WTC11 (cell line): ENCODE measurements at regions not wholly inside any gene's neighbourhood (a gene's known extent, or its start where the extent isn't known, plus 50 kb on each side); places are given as distances from the start of the nearest gene placed in this dataset.

ENCODE experiments used
- CREB1 ChIP-seq: sonication (generic); formaldehyde crosslinking; IDR thresholded peaks from 2 replicates; pipeline ENCODE4 v1.8.0; 2023; ENCODE audit warnings: mild to moderate bottlenecking, missing genetic modification reagents
- FOXK1 ChIP-seq: sonication (generic); formaldehyde crosslinking; IDR thresholded peaks from 2 replicates; pipeline ENCODE4 v1.8.0; 2022; ENCODE audit warnings: mild to moderate bottlenecking, moderate library complexity, missing genetic modification reagents
- FOXP1 ChIP-seq: sonication (generic); formaldehyde crosslinking; IDR thresholded peaks from 2 replicates; pipeline ENCODE4 v1.8.0; 2022; ENCODE audit warnings: missing genetic modification reagents, mild to moderate bottlenecking, moderate library complexity, borderline replicate concordance
- GRHL2 ChIP-seq: fragments of 250-450 bp; sonication (Bioruptor Pico); IDR thresholded peaks from 2 replicates; pipeline ENCODE4 v1.8.0; 2022; ENCODE audit warnings: mild to moderate bottlenecking, moderate library complexity; ENCODE audit not compliant: insufficient replicate concordance, severe bottlenecking
- KAT7 ChIP-seq: sonication (generic); formaldehyde crosslinking; IDR thresholded peaks from 2 replicates; pipeline ENCODE4 v1.8.1; 2023; ENCODE audit warnings: missing genetic modification reagents, mild to moderate bottlenecking, borderline replicate concordance
- NR3C1 ChIP-seq: sonication (generic); formaldehyde crosslinking; conservative IDR thresholded peaks from 2 replicates; pipeline ENCODE4 v1.8.1; 2023; ENCODE audit warnings: low read depth, mild to moderate bottlenecking, missing genetic modification reagents
- OVOL2 ChIP-seq: fragments of 250-450 bp; sonication (Bioruptor Pico); IDR thresholded peaks from 2 replicates; pipeline ENCODE4 v1.9.0; 2021; ENCODE audit warnings: mild to moderate bottlenecking, borderline replicate concordance
- RORB ChIP-seq: fragments of 250-450 bp; sonication (Bioruptor Pico); IDR thresholded peaks from 2 replicates; pipeline ENCODE4 v1.9.0; 2021; ENCODE audit warnings: mild to moderate bottlenecking
- SP1 ChIP-seq: sonication (generic); formaldehyde crosslinking; conservative IDR thresholded peaks from 2 replicates; pipeline ENCODE4 v1.8.1; 2022; ENCODE audit warnings: missing genetic modification reagents
- ZNF232 ChIP-seq: sonication (generic); formaldehyde crosslinking; IDR thresholded peaks from 2 replicates; pipeline ENCODE4 v1.8.0; 2022; ENCODE audit warnings: mild to moderate bottlenecking, missing genetic modification reagents
- ZNF263 ChIP-seq: sonication (generic); formaldehyde crosslinking; IDR thresholded peaks from 2 replicates; pipeline ENCODE4 v1.8.1; 2022; ENCODE audit warnings: low read depth, mild to moderate bottlenecking, moderate library complexity, missing genetic modification reagents
- ZNF423 ChIP-seq: fragments of 250-450 bp; sonication (Bioruptor Pico); IDR thresholded peaks from 2 replicates; pipeline ENCODE4 v2.1.2; 2022; ENCODE audit warnings: mild to moderate bottlenecking, moderate library complexity
- TF ChIP-seq, protein P1 (sequence below): sonication (generic); formaldehyde crosslinking; IDR thresholded peaks from 2 replicates; pipeline ENCODE4 v1.8.0; 2022; ENCODE audit warnings: missing genetic modification reagents
- TF ChIP-seq, protein P2 (sequence below): sonication (generic); formaldehyde crosslinking; IDR thresholded peaks from 2 replicates; pipeline ENCODE4 v1.8.0; 2023; ENCODE audit warnings: mild to moderate bottlenecking, missing genetic modification reagents
- TF ChIP-seq, protein P3 (sequence below): sonication (generic); formaldehyde crosslinking; IDR thresholded peaks from 2 replicates; pipeline ENCODE4 v1.8.1; 2023; ENCODE audit warnings: mild to moderate bottlenecking, missing genetic modification reagents, borderline replicate concordance
- TF ChIP-seq, protein P4 (sequence below): sonication (generic); formaldehyde crosslinking; IDR thresholded peaks from 2 replicates; pipeline ENCODE4 v1.8.1; 2022; ENCODE audit warnings: low read depth, missing genetic modification reagents, borderline replicate concordance
- TF ChIP-seq, protein P5 (sequence below): sonication (generic); formaldehyde crosslinking; IDR thresholded peaks from 2 replicates; pipeline ENCODE4 v1.8.1; 2023; ENCODE audit warnings: mild to moderate bottlenecking, missing genetic modification reagents, moderate library complexity
- TF ChIP-seq, protein P6 (sequence below): sonication (generic); formaldehyde crosslinking; IDR thresholded peaks from 2 replicates; pipeline ENCODE4 v1.8.0; 2022; ENCODE audit warnings: mild to moderate bottlenecking, missing genetic modification reagents
- TF ChIP-seq, protein P7 (sequence below): fragments of 200-600 bp; IDR thresholded peaks from 2 replicates; pipeline ENCODE4 v1.8.0; 2022; ENCODE audit warnings: antibody characterized with exemption
- TF ChIP-seq, protein P8 (sequence below): sonication (generic); formaldehyde crosslinking; IDR thresholded peaks from 2 replicates; pipeline ENCODE4 v1.8.1; 2023; ENCODE audit warnings: mild to moderate bottlenecking, missing genetic modification reagents, moderate library complexity

DNA sequence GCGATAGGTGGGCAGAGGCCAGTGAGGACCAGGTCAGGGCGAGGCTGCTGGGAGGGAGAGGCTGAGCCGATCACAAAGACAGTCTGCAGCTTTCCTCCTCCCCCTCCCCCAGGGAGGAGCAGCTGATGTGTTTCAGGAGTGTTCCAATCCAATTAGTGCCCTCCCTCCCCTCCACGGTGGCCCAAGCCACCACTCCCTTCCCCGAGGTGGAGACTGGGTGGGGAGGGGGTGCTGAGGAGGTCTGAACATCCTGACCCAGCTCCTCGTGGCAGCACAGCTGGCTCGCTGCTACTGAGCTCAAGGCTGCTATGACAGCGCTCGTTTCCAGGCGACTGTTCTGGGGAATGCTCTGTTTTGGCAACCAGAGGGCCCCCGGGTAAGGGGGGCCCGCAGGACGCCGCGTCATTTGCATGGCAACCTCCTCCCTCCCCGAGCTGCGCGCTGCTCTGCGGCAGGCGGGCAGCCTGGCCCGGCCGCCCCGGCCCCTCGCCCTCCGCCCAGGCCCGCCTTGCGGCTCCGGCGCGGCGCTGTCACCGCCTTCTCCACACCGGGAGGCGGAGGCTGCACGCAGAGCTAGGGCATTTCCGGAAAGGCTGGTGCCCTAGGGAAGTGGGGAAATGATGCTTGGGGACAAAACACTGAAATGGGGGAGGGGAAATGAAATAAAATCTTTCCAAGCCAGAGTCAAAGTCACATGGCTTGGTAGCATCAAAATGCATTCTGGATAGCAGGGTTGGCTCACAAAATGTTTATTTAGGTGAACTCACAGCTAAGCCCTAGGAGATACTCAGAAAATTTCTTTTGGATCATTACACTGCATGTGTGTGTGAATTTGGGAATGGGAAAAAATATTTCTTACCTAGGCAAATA, 67.4 kb upstream of the PIM1 start (continued):
- TF ChIP-seq, protein P1, sequence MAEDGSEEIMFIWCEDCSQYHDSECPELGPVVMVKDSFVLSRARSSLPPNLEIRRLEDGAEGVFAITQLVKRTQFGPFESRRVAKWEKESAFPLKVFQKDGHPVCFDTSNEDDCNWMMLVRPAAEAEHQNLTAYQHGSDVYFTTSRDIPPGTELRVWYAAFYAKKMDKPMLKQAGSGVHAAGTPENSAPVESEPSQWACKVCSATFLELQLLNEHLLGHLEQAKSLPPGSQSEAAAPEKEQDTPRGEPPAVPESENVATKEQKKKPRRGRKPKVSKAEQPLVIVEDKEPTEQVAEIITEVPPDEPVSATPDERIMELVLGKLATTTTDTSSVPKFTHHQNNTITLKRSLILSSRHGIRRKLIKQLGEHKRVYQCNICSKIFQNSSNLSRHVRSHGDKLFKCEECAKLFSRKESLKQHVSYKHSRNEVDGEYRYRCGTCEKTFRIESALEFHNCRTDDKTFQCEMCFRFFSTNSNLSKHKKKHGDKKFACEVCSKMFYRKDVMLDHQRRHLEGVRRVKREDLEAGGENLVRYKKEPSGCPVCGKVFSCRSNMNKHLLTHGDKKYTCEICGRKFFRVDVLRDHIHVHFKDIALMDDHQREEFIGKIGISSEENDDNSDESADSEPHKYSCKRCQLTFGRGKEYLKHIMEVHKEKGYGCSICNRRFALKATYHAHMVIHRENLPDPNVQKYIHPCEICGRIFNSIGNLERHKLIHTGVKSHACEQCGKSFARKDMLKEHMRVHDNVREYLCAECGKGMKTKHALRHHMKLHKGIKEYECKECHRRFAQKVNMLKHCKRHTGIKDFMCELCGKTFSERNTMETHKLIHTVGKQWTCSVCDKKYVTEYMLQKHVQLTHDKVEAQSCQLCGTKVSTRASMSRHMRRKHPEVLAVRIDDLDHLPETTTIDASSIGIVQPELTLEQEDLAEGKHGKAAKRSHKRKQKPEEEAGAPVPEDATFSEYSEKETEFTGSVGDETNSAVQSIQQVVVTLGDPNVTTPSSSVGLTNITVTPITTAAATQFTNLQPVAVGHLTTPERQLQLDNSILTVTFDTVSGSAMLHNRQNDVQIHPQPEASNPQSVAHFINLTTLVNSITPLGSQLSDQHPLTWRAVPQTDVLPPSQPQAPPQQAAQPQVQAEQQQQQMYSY (CRISPR knock-in tag), result no peak
- TF ChIP-seq, protein P2, sequence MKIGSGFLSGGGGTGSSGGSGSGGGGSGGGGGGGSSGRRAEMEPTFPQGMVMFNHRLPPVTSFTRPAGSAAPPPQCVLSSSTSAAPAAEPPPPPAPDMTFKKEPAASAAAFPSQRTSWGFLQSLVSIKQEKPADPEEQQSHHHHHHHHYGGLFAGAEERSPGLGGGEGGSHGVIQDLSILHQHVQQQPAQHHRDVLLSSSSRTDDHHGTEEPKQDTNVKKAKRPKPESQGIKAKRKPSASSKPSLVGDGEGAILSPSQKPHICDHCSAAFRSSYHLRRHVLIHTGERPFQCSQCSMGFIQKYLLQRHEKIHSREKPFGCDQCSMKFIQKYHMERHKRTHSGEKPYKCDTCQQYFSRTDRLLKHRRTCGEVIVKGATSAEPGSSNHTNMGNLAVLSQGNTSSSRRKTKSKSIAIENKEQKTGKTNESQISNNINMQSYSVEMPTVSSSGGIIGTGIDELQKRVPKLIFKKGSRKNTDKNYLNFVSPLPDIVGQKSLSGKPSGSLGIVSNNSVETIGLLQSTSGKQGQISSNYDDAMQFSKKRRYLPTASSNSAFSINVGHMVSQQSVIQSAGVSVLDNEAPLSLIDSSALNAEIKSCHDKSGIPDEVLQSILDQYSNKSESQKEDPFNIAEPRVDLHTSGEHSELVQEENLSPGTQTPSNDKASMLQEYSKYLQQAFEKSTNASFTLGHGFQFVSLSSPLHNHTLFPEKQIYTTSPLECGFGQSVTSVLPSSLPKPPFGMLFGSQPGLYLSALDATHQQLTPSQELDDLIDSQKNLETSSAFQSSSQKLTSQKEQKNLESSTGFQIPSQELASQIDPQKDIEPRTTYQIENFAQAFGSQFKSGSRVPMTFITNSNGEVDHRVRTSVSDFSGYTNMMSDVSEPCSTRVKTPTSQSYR (CRISPR knock-in tag), result peak; percentile 23; the same call in 1 of the 2 replicates
- TF ChIP-seq CREB1 (CRISPR knock-in tag) (no peak), OVOL2 (CRISPR knock-in tag) (no peak), ZNF232 (CRISPR knock-in tag) (no peak), SP1 (CRISPR knock-in tag) (peak; percentile 62), ZNF423 (CRISPR knock-in tag) (peak; percentile 81), FOXK1 (peak; percentile 56; the same call in 1 of the 2 replicates), KAT7 (0 out of 2 replicates have a peak, but pooled peaks have one; percentile 62), ZNF263 (CRISPR knock-in tag) (no peak), GRHL2 (CRISPR knock-in tag) (no peak), RORB (no peak), FOXP1 (CRISPR knock-in tag) (peak; percentile 80; the same call in 1 of the 2 replicates), NR3C1 (CRISPR knock-in tag) (no peak)
- TF ChIP-seq, protein P3, sequence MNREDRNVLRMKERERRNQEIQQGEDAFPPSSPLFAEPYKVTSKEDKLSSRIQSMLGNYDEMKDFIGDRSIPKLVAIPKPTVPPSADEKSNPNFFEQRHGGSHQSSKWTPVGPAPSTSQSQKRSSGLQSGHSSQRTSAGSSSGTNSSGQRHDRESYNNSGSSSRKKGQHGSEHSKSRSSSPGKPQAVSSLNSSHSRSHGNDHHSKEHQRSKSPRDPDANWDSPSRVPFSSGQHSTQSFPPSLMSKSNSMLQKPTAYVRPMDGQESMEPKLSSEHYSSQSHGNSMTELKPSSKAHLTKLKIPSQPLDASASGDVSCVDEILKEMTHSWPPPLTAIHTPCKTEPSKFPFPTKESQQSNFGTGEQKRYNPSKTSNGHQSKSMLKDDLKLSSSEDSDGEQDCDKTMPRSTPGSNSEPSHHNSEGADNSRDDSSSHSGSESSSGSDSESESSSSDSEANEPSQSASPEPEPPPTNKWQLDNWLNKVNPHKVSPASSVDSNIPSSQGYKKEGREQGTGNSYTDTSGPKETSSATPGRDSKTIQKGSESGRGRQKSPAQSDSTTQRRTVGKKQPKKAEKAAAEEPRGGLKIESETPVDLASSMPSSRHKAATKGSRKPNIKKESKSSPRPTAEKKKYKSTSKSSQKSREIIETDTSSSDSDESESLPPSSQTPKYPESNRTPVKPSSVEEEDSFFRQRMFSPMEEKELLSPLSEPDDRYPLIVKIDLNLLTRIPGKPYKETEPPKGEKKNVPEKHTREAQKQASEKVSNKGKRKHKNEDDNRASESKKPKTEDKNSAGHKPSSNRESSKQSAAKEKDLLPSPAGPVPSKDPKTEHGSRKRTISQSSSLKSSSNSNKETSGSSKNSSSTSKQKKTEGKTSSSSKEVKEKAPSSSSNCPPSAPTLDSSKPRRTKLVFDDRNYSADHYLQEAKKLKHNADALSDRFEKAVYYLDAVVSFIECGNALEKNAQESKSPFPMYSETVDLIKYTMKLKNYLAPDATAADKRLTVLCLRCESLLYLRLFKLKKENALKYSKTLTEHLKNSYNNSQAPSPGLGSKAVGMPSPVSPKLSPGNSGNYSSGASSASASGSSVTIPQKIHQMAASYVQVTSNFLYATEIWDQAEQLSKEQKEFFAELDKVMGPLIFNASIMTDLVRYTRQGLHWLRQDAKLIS (CRISPR knock-in tag), result no peak; the same call in 1 of the 2 replicates
- TF ChIP-seq, protein P4, sequence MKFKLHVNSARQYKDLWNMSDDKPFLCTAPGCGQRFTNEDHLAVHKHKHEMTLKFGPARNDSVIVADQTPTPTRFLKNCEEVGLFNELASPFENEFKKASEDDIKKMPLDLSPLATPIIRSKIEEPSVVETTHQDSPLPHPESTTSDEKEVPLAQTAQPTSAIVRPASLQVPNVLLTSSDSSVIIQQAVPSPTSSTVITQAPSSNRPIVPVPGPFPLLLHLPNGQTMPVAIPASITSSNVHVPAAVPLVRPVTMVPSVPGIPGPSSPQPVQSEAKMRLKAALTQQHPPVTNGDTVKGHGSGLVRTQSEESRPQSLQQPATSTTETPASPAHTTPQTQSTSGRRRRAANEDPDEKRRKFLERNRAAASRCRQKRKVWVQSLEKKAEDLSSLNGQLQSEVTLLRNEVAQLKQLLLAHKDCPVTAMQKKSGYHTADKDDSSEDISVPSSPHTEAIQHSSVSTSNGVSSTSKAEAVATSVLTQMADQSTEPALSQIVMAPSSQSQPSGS (CRISPR knock-in tag), result no peak
- TF ChIP-seq, protein P5, sequence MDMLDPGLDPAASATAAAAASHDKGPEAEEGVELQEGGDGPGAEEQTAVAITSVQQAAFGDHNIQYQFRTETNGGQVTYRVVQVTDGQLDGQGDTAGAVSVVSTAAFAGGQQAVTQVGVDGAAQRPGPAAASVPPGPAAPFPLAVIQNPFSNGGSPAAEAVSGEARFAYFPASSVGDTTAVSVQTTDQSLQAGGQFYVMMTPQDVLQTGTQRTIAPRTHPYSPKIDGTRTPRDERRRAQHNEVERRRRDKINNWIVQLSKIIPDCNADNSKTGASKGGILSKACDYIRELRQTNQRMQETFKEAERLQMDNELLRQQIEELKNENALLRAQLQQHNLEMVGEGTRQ (CRISPR knock-in tag), result no peak
- TF ChIP-seq, protein P6, sequence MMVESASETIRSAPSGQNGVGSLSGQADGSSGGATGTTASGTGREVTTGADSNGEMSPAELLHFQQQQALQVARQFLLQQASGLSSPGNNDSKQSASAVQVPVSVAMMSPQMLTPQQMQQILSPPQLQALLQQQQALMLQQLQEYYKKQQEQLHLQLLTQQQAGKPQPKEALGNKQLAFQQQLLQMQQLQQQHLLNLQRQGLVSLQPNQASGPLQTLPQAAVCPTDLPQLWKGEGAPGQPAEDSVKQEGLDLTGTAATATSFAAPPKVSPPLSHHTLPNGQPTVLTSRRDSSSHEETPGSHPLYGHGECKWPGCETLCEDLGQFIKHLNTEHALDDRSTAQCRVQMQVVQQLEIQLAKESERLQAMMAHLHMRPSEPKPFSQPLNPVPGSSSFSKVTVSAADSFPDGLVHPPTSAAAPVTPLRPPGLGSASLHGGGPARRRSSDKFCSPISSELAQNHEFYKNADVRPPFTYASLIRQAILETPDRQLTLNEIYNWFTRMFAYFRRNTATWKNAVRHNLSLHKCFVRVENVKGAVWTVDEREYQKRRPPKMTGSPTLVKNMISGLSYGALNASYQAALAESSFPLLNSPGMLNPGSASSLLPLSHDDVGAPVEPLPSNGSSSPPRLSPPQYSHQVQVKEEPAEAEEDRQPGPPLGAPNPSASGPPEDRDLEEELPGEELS (CRISPR knock-in tag), result no peak; the same call in 1 of the 2 replicates
- TF ChIP-seq, protein P7, sequence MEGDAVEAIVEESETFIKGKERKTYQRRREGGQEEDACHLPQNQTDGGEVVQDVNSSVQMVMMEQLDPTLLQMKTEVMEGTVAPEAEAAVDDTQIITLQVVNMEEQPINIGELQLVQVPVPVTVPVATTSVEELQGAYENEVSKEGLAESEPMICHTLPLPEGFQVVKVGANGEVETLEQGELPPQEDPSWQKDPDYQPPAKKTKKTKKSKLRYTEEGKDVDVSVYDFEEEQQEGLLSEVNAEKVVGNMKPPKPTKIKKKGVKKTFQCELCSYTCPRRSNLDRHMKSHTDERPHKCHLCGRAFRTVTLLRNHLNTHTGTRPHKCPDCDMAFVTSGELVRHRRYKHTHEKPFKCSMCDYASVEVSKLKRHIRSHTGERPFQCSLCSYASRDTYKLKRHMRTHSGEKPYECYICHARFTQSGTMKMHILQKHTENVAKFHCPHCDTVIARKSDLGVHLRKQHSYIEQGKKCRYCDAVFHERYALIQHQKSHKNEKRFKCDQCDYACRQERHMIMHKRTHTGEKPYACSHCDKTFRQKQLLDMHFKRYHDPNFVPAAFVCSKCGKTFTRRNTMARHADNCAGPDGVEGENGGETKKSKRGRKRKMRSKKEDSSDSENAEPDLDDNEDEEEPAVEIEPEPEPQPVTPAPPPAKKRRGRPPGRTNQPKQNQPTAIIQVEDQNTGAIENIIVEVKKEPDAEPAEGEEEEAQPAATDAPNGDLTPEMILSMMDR, result no peak
- TF ChIP-seq, protein P8, sequence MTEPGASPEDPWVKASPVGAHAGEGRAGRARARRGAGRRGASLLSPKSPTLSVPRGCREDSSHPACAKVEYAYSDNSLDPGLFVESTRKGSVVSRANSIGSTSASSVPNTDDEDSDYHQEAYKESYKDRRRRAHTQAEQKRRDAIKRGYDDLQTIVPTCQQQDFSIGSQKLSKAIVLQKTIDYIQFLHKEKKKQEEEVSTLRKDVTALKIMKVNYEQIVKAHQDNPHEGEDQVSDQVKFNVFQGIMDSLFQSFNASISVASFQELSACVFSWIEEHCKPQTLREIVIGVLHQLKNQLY, result no peak
